IMR-90 (cell line): ENCODE measurements at regions not wholly inside any gene's neighbourhood (a gene's known extent, or its start where the extent isn't known, plus 50 kb on each side); places are given as distances from the start of the nearest gene placed in this dataset.

Experiments
- BHLHE40 ChIP-seq: fragments of 150-350 bp; IDR thresholded peaks from 2 replicates; pipeline ENCODE4 v1.6.1; 2016; ENCODE audit warnings: mild to moderate bottlenecking, low read depth, low read length
- CEBPB ChIP-seq: IDR thresholded peaks from 2 replicates; pipeline ENCODE4 v1.6.1; 2012; ENCODE audit warnings: low read depth, low read length, improper control_type of control experiment
- CHD1 ChIP-seq: IDR thresholded peaks from 2 replicates; pipeline ENCODE4 v1.6.1; 2012; ENCODE audit warnings: low read depth, low read length, improper control_type of control experiment
- FOS ChIP-seq: fragments of 150-350 bp; IDR thresholded peaks from 2 replicates; pipeline ENCODE4 v1.6.1; 2016; ENCODE audit warnings: low read depth, low read length
- MAFK ChIP-seq: IDR thresholded peaks from 2 replicates; pipeline ENCODE4 v1.6.1; 2012; ENCODE audit warnings: low read depth, low read length, improper control_type of control experiment
- MXI1 ChIP-seq: IDR thresholded peaks from 2 replicates; pipeline ENCODE4 v1.6.1; 2012; ENCODE audit warnings: low read depth, mild to moderate bottlenecking, low read length, moderate library complexity, borderline replicate concordance
- POLR2A ChIP-seq: IDR thresholded peaks from 2 replicates; pipeline ENCODE4 v1.6.1; 2012; ENCODE audit warnings: mild to moderate bottlenecking, low read depth, low read length
- RAD21 ChIP-seq: IDR thresholded peaks from 2 replicates; pipeline ENCODE4 v1.6.1; 2012; ENCODE audit warnings: low read length, improper control_type of control experiment
- RCOR1 ChIP-seq: IDR thresholded peaks from 2 replicates; pipeline ENCODE4 v1.6.1; 2012; ENCODE audit warnings: mild to moderate bottlenecking, low read length, improper control_type of control experiment; ENCODE audit not compliant: insufficient replicate concordance
- RFX5 ChIP-seq: IDR thresholded peaks from 2 replicates; pipeline ENCODE4 v1.8.0; 2012; ENCODE audit warnings: low read depth, mild to moderate bottlenecking, low read length, moderate library complexity
- SMC3 ChIP-seq: fragments of 150-350 bp; IDR thresholded peaks from 2 replicates; pipeline ENCODE4 v1.6.1; 2016; ENCODE audit warnings: low read depth, mild to moderate bottlenecking, antibody characterized with exemption, low read length, moderate library complexity
- USF2 ChIP-seq: fragments of 150-350 bp; IDR thresholded peaks from 2 replicates; pipeline ENCODE4 v1.6.1; 2017; ENCODE audit warnings: mild to moderate bottlenecking, antibody characterized with exemption, low read length, low read depth
- TF ChIP-seq, protein P1 (sequence below): conservative IDR thresholded peaks from 2 replicates; pipeline ENCODE4 v1.5.1; 2012; ENCODE audit warnings: mild to moderate bottlenecking, low read depth, low read length, improper control_type of control experiment
- TF ChIP-seq, protein P2 (sequence below): fragments of 150-350 bp; IDR thresholded peaks from 2 replicates; pipeline ENCODE4 v1.6.1; 2016; ENCODE audit warnings: low read depth, mild to moderate bottlenecking, low read length, moderate library complexity, borderline replicate concordance

DNA sequence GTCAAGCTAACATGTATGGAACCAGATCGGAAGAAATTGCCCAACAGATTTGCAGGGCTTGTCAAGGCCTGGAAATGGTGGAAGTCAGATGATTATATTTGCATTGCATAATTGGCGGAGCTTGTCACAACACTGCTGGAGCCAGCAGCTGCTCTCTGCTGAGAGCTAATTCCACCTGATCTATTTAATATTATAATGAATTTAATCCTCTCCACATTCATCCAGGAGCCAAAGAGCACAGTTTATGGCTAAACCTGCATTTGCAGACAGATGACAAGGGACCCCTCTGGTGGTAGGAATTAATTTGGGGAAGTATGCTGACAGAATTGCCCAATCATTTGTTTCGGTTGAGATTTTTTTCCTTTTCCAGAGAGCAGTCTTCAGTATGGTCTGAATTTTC, 730.2 kb downstream of the TUSC7 start:
- TF ChIP-seq, protein P1, sequence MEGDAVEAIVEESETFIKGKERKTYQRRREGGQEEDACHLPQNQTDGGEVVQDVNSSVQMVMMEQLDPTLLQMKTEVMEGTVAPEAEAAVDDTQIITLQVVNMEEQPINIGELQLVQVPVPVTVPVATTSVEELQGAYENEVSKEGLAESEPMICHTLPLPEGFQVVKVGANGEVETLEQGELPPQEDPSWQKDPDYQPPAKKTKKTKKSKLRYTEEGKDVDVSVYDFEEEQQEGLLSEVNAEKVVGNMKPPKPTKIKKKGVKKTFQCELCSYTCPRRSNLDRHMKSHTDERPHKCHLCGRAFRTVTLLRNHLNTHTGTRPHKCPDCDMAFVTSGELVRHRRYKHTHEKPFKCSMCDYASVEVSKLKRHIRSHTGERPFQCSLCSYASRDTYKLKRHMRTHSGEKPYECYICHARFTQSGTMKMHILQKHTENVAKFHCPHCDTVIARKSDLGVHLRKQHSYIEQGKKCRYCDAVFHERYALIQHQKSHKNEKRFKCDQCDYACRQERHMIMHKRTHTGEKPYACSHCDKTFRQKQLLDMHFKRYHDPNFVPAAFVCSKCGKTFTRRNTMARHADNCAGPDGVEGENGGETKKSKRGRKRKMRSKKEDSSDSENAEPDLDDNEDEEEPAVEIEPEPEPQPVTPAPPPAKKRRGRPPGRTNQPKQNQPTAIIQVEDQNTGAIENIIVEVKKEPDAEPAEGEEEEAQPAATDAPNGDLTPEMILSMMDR, result peak; percentile 59
- no peak for TF ChIP-seq CHD1
- TF ChIP-seq RAD21, result peak; percentile 47
- TF ChIP-seq POLR2A, result no peak
- peak; percentile 84 for TF ChIP-seq CEBPB
- no peak for TF ChIP-seq RFX5
- no peak for TF ChIP-seq RCOR1
- TF ChIP-seq FOS, result no peak
- TF ChIP-seq SMC3, result peak; percentile 30; the same call in 1 of the 2 replicates
- no peak for TF ChIP-seq MXI1
- no peak for TF ChIP-seq USF2
- TF ChIP-seq MAFK, result no peak
- TF ChIP-seq BHLHE40, result no peak
- TF ChIP-seq, protein P2, sequence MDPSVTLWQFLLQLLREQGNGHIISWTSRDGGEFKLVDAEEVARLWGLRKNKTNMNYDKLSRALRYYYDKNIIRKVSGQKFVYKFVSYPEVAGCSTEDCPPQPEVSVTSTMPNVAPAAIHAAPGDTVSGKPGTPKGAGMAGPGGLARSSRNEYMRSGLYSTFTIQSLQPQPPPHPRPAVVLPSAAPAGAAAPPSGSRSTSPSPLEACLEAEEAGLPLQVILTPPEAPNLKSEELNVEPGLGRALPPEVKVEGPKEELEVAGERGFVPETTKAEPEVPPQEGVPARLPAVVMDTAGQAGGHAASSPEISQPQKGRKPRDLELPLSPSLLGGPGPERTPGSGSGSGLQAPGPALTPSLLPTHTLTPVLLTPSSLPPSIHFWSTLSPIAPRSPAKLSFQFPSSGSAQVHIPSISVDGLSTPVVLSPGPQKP, result no peak
